IMR-90 (cell line): ENCODE measurements at regions not wholly inside any gene's neighbourhood (a gene's known extent, or its start where the extent isn't known, plus 50 kb on each side); places are given as distances from the start of the nearest gene placed in this dataset.

Experiments used
- ATAC-seq: fragments of 200-7000 bp; cut with Tn5 transposase; 2 replicates; pipeline ENCODE4 v1.9.1; 2020; ENCODE audit warnings: low read depth, mild to moderate bottlenecking, moderate library complexity
- BruUV-seq: library from RNA; stranded (reverse); fragments of 400-500 nt; replicated peaks from 2 replicates; lab custom pipeline; 2021; lab: Mats Ljungman, UMichigan
- CTCF ChIA-PET: fragments of 300-600 bp; formaldehyde crosslinking; extraction: SDS; loops from one replicate; lab custom pipeline; 2021; ENCODE audit warnings: antibody characterized with exemption; lab: Yijun Ruan, JAX
- POLR2A ChIA-PET: fragments of 300-600 bp; sonication (Branson Sonifier 250); formaldehyde crosslinking; loops from one replicate; lab custom pipeline; 2022; ENCODE audit warnings: antibody characterized with exemption; ENCODE audit not compliant: unreplicated experiment; lab: Charles Lee
- DNase-seq: peaks from one replicate; pipeline ENCODE4 v3.0.0; 2013
- H2AFZ ChIP-seq: replicated peaks from 2 replicates; pipeline ENCODE3; 2013; ENCODE audit warnings: low read length, mild to moderate bottlenecking; ENCODE audit not compliant: poor library complexity
- H2AK5ac ChIP-seq: 2 replicates; pipeline ENCODE4 v1.6.1; 2013; ENCODE audit warnings: low read depth, low read length, inconsistent platforms
- H2AK9ac ChIP-seq: replicated peaks from 2 replicates; pipeline ENCODE3; 2013; ENCODE audit warnings: mild to moderate bottlenecking, low read depth, low read length, moderate library complexity; ENCODE audit not compliant: poor library complexity
- H2BK120ac ChIP-seq: 2 replicates; pipeline ENCODE4 v1.6.1; 2013; ENCODE audit warnings: low read depth, low read length, inconsistent platforms
- H2BK15ac ChIP-seq: 3 replicates; pipeline ENCODE4 v1.6.1; 2013; ENCODE audit warnings: low read depth, low read length, inconsistent platforms
- H2BK20ac ChIP-seq: 2 replicates; pipeline ENCODE4 v1.6.1; 2013; ENCODE audit warnings: low read depth, mild to moderate bottlenecking, inconsistent platforms, low read length, moderate library complexity
- H2BK5ac ChIP-seq: 2 replicates; pipeline ENCODE4 v1.6.1; 2013; ENCODE audit warnings: mild to moderate bottlenecking, low read depth, low read length, inconsistent platforms; ENCODE audit not compliant: poor library complexity, severe bottlenecking
- H3K14ac ChIP-seq: replicated peaks from 2 replicates; pipeline ENCODE4 v1.6.1; 2013; ENCODE audit warnings: low read depth, low read length, inconsistent platforms
- H3K18ac ChIP-seq: 2 replicates; pipeline ENCODE4 v1.6.1; 2013; ENCODE audit warnings: low read depth, low read length, control low read depth
- H3K23ac ChIP-seq: 2 replicates; pipeline ENCODE4 v1.6.1; 2013; ENCODE audit warnings: low read depth, low read length, inconsistent platforms
- H3K27ac ChIP-seq: 2 replicates; pipeline ENCODE4 v1.5.1; 2013; ENCODE audit warnings: mild to moderate bottlenecking, control low read depth, low read length; ENCODE audit not compliant: insufficient read depth
- H3K27me3 ChIP-seq: 2 replicates; pipeline ENCODE4 v1.6.1; 2013; ENCODE audit warnings: low read length; ENCODE audit not compliant: control insufficient read depth, insufficient read depth
- H3K36me3 ChIP-seq: 2 replicates; pipeline ENCODE4 v1.6.1; 2013; ENCODE audit warnings: low read length, mixed read lengths; ENCODE audit not compliant: control insufficient read depth, insufficient read depth
- H3K4ac ChIP-seq: 2 replicates; pipeline ENCODE4 v1.6.1; 2013; ENCODE audit warnings: low read depth, low read length, inconsistent platforms
- H3K4me1 ChIP-seq: 2 replicates; pipeline ENCODE4 v1.6.1; 2013; ENCODE audit warnings: low read length, mixed read lengths; ENCODE audit not compliant: control insufficient read depth, insufficient read depth
- H3K4me2 ChIP-seq: 2 replicates; pipeline ENCODE4 v1.6.1; 2013; ENCODE audit warnings: low read depth, mild to moderate bottlenecking, control low read depth, low read length, moderate library complexity
- H3K4me3 ChIP-seq: 2 replicates; pipeline ENCODE4 v1.5.1; 2013; ENCODE audit warnings: low read depth, mild to moderate bottlenecking, control low read depth, low read length, moderate library complexity; ENCODE audit not compliant: insufficient read depth
- H3K56ac ChIP-seq: 2 replicates; pipeline ENCODE4 v1.6.1; 2013; ENCODE audit warnings: low read length, inconsistent platforms; ENCODE audit not compliant: insufficient read depth; ENCODE audit errors: extremely low read depth
- H3K79me1 ChIP-seq, 2 experiments: 2 replicates each; pipeline ENCODE4 v1.6.1; 2013; ENCODE audit warnings: low read length in 2 of 2, inconsistent platforms in 1 of 2, low read depth in 1 of 2
- H3K9ac ChIP-seq: 2 replicates; pipeline ENCODE4 v1.6.1; 2013; ENCODE audit warnings: low read depth, low read length, control low read depth
- H3K9me1 ChIP-seq: 2 replicates; pipeline ENCODE4 v1.6.1; 2013; ENCODE audit warnings: low read length, inconsistent platforms; ENCODE audit not compliant: insufficient read depth
- H3K9me3 ChIP-seq: 2 replicates; pipeline ENCODE4 v1.6.1; 2013; ENCODE audit warnings: low read length; ENCODE audit not compliant: control insufficient read depth, insufficient read depth
- H4K20me1 ChIP-seq: 2 replicates; pipeline ENCODE4 v1.6.1; 2013; ENCODE audit warnings: low read length, inconsistent platforms; ENCODE audit not compliant: insufficient read depth
- H4K5ac ChIP-seq: 2 replicates; pipeline ENCODE4 v1.6.1; 2013; ENCODE audit warnings: mild to moderate bottlenecking, low read depth, low read length, control low read depth
- H4K8ac ChIP-seq, 2 experiments: 2 replicates each; pipeline ENCODE4 v1.6.1; 2013; ENCODE audit warnings: low read depth in 2 of 2, low read length in 2 of 2, control low read depth in 1 of 2, inconsistent platforms in 1 of 2
- H4K91ac ChIP-seq: 2 replicates; pipeline ENCODE4 v1.6.1; 2013; ENCODE audit warnings: low read depth, low read length, inconsistent platforms; ENCODE audit not compliant: insufficient read depth
- BHLHE40 ChIP-seq: fragments of 150-350 bp; IDR thresholded peaks from 2 replicates; pipeline ENCODE4 v1.6.1; 2016; ENCODE audit warnings: mild to moderate bottlenecking, low read depth, low read length
- CEBPB ChIP-seq: IDR thresholded peaks from 2 replicates; pipeline ENCODE4 v1.6.1; 2012; ENCODE audit warnings: low read depth, low read length, improper control_type of control experiment
- CHD1 ChIP-seq: IDR thresholded peaks from 2 replicates; pipeline ENCODE4 v1.6.1; 2012; ENCODE audit warnings: low read depth, low read length, improper control_type of control experiment
- CTCF ChIP-seq: conservative IDR thresholded peaks from 2 replicates; pipeline ENCODE4 v1.5.1; 2012; ENCODE audit warnings: mild to moderate bottlenecking, low read depth, low read length, improper control_type of control experiment
- ELK1 ChIP-seq: fragments of 150-350 bp; IDR thresholded peaks from 2 replicates; pipeline ENCODE4 v1.6.1; 2016; ENCODE audit warnings: low read depth, mild to moderate bottlenecking, low read length, moderate library complexity, borderline replicate concordance
- FOS ChIP-seq: fragments of 150-350 bp; IDR thresholded peaks from 2 replicates; pipeline ENCODE4 v1.6.1; 2016; ENCODE audit warnings: low read depth, low read length
- MAFK ChIP-seq: IDR thresholded peaks from 2 replicates; pipeline ENCODE4 v1.6.1; 2012; ENCODE audit warnings: low read depth, low read length, improper control_type of control experiment
- MXI1 ChIP-seq: IDR thresholded peaks from 2 replicates; pipeline ENCODE4 v1.6.1; 2012; ENCODE audit warnings: low read depth, mild to moderate bottlenecking, low read length, moderate library complexity, borderline replicate concordance
- NFE2L2 ChIP-seq: fragments of 150-350 bp; IDR thresholded peaks from 2 replicates; pipeline ENCODE4 v1.6.1; 2016; ENCODE audit warnings: low read depth, mild to moderate bottlenecking, low read length
- POLR2A ChIP-seq: IDR thresholded peaks from 2 replicates; pipeline ENCODE4 v1.6.1; 2012; ENCODE audit warnings: mild to moderate bottlenecking, low read depth, low read length
- RAD21 ChIP-seq: IDR thresholded peaks from 2 replicates; pipeline ENCODE4 v1.6.1; 2012; ENCODE audit warnings: low read length, improper control_type of control experiment
- SMC3 ChIP-seq: fragments of 150-350 bp; IDR thresholded peaks from 2 replicates; pipeline ENCODE4 v1.6.1; 2016; ENCODE audit warnings: low read depth, mild to moderate bottlenecking, antibody characterized with exemption, low read length, moderate library complexity
- USF2 ChIP-seq: fragments of 150-350 bp; IDR thresholded peaks from 2 replicates; pipeline ENCODE4 v1.6.1; 2017; ENCODE audit warnings: mild to moderate bottlenecking, antibody characterized with exemption, low read length, low read depth
- WGBS, 2 experiments: methylation state at CpG; one replicate each; pipeline versions ENCODE4 v1.1.5 to v1.1.7; 2013; ENCODE audit warnings: missing lambda C conversion rate in 2 of 2; ENCODE audit not compliant: insufficient read length in 1 of 2; ENCODE audit errors: extremely low coverage in 2 of 2; 5-methylcytosine and 5-hydroxymethylcytosine counted together
- dilution Hi-C: fragments of 300-500 bp; cut with HindIII; formaldehyde crosslinking; loops from one replicate; pipeline ENCODE4 v1.14.3; 2018; ENCODE audit warnings: low sequenced_read_pairs; ENCODE audit not compliant: unreplicated experiment
- in situ Hi-C: fragments of 300-500 bp; cut with MboI; formaldehyde crosslinking; loops from 3 replicates; pipeline ENCODE4 v1.14.3; 2019; ENCODE audit warnings: low sequenced_read_pairs, inconsistent platforms, mixed read lengths
- intact Hi-C: fragments of 100-400 bp; cut with micrococcal nuclease; formaldehyde crosslinking; loops from 2 replicates; pipeline ENCODE4 v1.10.0; 2022

- no peak overlapping the region for H2BK5ac ChIP-seq
- no peak overlapping the region for H3K9ac ChIP-seq
- dilution Hi-C loops (no loop called here), intact Hi-C loops (no loop called here), in situ Hi-C loops (no loop called here)
- DNase-seq (no peak), ATAC-seq (no peak)
- H3K9me1 ChIP-seq: no peaks in the 10 kb centered on the region
- no peak overlapping the region for H3K14ac ChIP-seq
- no peaks in the 10 kb centered on the region; the same call in 1 of the 2 replicates for H3K27me3 ChIP-seq
- BruUV-seq: no TSS peak
- no peak overlapping the region for H3K4me3 ChIP-seq
- H4K20me1 ChIP-seq: no peaks in the 10 kb centered on the region
- no peak overlapping the region for H2AK5ac ChIP-seq
- no peak overlapping the region for H3K4me2 ChIP-seq
- TF ChIP-seq NFE2L2 (no peak), SMC3 (no peak), USF2 (no peak), RAD21 (no peak), MAFK (no peak), CEBPB (no peak), CHD1 (no peak), MXI1 (no peak), ELK1 (no peak), FOS (no peak), BHLHE40 (no peak), CTCF (no peak), POLR2A (no peak)
- H2BK120ac ChIP-seq: no peak overlapping the region
- no CpG with 5 or more reads among the region's 2 CpGs for WGBS, 2 experiments
- no peak overlapping the region for H4K8ac ChIP-seq
- H2BK20ac ChIP-seq: no peak overlapping the region
- no peaks in the 10 kb centered on the region for H3K4me1 ChIP-seq
- H3K79me1 ChIP-seq: no peaks in the 10 kb centered on the region
- POLR2A ChIA-PET: no interaction called here
- H4K91ac ChIP-seq: no peak overlapping the region
- H3K27ac ChIP-seq: no peak overlapping the region
- H3K9me3 ChIP-seq: no peaks in the 10 kb centered on the region
- H3K56ac ChIP-seq: no peak overlapping the region
- H4K5ac ChIP-seq: no peak overlapping the region
- H3K18ac ChIP-seq: no peak overlapping the region
- CTCF ChIA-PET: no interaction called here
- no peak overlapping the region for H3K4ac ChIP-seq
- H2BK15ac ChIP-seq: no peak overlapping the region
- H3K36me3 ChIP-seq: no peaks in the 10 kb centered on the region
- H3K23ac ChIP-seq: no peak overlapping the region
- no peak overlapping the region for H2AK9ac ChIP-seq
- no peak overlapping the region for H2AFZ ChIP-seq
Measured at GRCh38 chr6:154566866-154567265, 56.4 kb upstream of the CNKSR3 start.
